ENCODE measurements at regions not wholly inside any gene's neighbourhood (a gene's known extent, or its start where the extent isn't known, plus 50 kb on each side); places are given as distances from the start of the nearest gene placed in this dataset.

DNA sequence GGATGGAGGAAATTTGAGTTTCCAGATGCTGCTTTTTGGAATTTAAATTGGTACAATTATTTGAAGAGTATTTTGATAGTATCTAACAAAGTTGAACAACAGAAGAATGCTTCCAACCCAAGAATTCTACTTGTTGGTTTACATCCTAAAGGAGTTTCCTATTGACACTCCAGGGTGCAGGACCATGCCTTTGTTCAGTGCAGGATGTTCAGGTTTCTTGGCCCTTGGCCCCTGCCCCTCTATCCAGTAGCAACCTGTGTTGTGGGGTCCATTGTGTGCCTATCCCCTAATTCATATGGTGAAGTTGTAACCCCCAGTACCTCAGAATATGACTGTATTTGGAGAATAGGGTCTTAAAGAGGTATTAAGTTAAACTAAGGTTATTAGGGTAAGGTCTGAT, 750.0 kb upstream of the ZNF608 start:
- peak; percentile 43 for ATAC-seq
- H3K27ac Mint-ChIP-seq: no peak overlapping the region
- H3K36me3 Mint-ChIP-seq: no peaks in the 10 kb centered on the region
- H3K4me1 Mint-ChIP-seq: no peaks in the 10 kb centered on the region
- no peak overlapping the region for H3K4me3 Mint-ChIP-seq
- H3K9me3 Mint-ChIP-seq: no peaks in the 10 kb centered on the region
- H3K27me3 Mint-ChIP-seq: no peaks in the 10 kb centered on the region

- no peaks in the 10 kb centered on the region for H3K4me1 Mint-ChIP-seq
- H3K36me3 Mint-ChIP-seq: no peaks in the 10 kb centered on the region
- H3K4me3 Mint-ChIP-seq: no peak overlapping the region
- ATAC-seq: no peak
- H3K27ac Mint-ChIP-seq: no peak overlapping the region
- no peaks in the 10 kb centered on the region for H3K27me3 Mint-ChIP-seq
- no peaks in the 10 kb centered on the region for H3K9me3 Mint-ChIP-seq
These were observed 751.2 kb upstream of the ZNF608 start for GRCh38 chr5:125497651-125498050.

DNA sequence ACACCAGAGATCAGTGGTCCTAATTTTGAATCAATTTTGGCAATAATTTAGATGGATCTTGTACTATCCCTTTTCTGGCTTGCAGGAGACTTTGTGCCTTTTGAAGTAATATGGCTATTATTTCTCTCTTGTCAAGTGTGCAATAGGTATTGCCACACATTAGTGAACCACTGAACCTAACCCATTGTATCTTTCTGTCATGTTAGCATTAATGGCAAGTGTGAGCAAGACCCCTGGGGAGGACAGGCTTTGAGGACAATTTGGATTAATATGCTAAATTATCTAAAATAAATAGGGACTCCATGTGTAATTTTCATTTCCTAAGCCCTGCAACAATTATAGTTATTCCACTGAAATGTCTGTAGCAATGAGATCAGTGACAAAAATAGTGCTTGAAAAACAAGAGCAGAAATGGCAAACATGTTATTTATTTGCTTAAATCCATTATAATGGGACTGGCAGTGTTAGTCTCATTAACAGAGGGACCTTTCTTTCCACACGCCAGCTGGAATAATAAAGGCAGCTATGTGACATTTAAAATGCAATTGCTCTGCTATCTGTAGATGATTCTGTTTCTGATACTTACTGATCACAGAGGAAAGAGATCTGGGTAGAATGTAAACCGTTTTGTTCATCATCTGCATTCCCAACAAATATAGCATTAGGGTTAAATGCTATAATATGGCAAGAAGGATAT, 753.3 kb upstream of the ZNF608 start:
- no peak overlapping the region for H3K4me3 Mint-ChIP-seq
- H3K36me3 Mint-ChIP-seq: no peaks in the 10 kb centered on the region
- no peaks in the 10 kb centered on the region for H3K27me3 Mint-ChIP-seq
- no peak for ATAC-seq
- H3K27ac Mint-ChIP-seq: no peak overlapping the region
- no peaks in the 10 kb centered on the region for H3K4me1 Mint-ChIP-seq
- no peaks in the 10 kb centered on the region for H3K9me3 Mint-ChIP-seq

DNA sequence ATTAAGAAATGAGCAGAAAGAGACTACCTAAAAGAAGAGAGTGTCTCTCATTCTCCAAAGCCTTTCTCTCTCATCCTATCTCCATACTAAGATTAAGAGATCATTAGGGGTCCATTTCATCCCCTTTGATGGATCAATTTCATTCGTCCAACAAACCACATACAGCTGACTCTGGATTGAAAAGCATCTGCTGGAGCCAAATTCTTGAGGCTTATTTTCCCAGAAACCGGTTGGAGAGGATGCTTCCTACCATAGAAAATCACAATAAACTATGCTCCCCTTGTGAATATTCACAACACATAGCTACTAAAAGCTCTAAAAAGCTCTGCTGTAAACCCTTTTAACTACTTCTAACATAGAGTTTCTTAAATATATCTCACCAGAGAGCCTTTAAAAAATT, 755.0 kb upstream of the ZNF608 start:
- no peaks in the 10 kb centered on the region for H3K27me3 Mint-ChIP-seq
- no peak overlapping the region for H3K27ac Mint-ChIP-seq
- H3K4me3 Mint-ChIP-seq: no peak overlapping the region
- no peaks in the 10 kb centered on the region for H3K9me3 Mint-ChIP-seq
- ATAC-seq: no peak
- no peaks in the 10 kb centered on the region for H3K36me3 Mint-ChIP-seq
- H3K4me1 Mint-ChIP-seq: no peaks in the 10 kb centered on the region

- Mint-ChIP-seq H3K36me3 (no peaks in the 10 kb centered on the region), H3K9me3 (peaks cover 3% of the 10 kb centered on the region), H3K27me3 (no peaks in the 10 kb centered on the region), H3K4me3 (no peak overlapping the region), H3K27ac (no peak overlapping the region), H3K4me1 (no peaks in the 10 kb centered on the region)
- ATAC-seq: no peak
These were observed 757.5 kb upstream of the ZNF608 start for GRCh38 chr5:125503946-125504345.

DNA sequence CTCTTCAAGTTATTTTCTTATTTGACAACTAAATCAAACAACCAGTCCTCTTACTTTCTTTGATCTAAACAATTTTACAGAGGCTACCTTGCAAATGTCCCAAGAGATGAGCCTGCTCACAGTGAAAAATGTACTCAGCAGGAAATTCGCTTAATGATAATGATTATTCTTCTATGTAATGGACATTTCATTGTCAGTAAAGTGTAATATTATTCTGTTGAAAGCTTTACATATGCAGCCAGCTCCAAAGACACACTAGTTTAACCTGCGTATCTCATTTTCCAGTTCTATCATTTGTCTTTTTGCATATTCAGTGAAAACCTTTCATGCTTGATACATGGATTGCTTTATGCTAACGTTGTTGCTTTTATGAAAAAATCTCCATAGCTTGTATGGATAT, 758.7 kb upstream of the ZNF608 start:
- Mint-ChIP-seq H3K4me1 (no peaks in the 10 kb centered on the region), H3K4me3 (no peak overlapping the region), H3K9me3 (peaks cover 3% of the 10 kb centered on the region), H3K36me3 (no peaks in the 10 kb centered on the region), H3K27ac (no peak overlapping the region), H3K27me3 (no peaks in the 10 kb centered on the region)
- ATAC-seq: no peak

- Mint-ChIP-seq H3K4me3 (no peak overlapping the region), H3K4me1 (no peaks in the 10 kb centered on the region), H3K9me3 (peaks cover 3% of the 10 kb centered on the region), H3K27me3 (no peaks in the 10 kb centered on the region), H3K27ac (no peak overlapping the region), H3K36me3 (no peaks in the 10 kb centered on the region)
- ATAC-seq: no peak
These were observed 759.7 kb upstream of the ZNF608 start for GRCh38 chr5:125506124-125506523.

DNA sequence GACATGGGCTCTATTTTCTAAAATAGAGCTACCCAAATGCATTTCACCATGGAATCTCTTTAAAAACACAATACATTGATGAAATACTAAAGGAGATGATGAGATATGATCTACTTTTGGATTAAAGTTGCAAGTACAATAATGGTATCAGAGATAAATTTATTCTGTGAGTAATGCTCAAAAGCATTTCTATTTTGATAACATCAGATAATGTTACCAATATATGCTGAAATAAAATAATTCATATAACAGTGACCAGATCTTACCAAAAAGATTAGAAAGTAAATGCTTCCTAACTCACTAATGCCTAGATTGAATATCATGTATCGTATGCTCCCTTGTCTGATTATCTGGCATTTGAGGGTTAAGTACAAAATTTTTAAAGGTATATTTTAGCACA, 761.8 kb upstream of the ZNF608 start:
- Mint-ChIP-seq H3K27ac (no peak overlapping the region), H3K27me3 (no peaks in the 10 kb centered on the region), H3K4me3 (no peak overlapping the region), H3K4me1 (no peaks in the 10 kb centered on the region), H3K36me3 (no peaks in the 10 kb centered on the region), H3K9me3 (peaks cover 3% of the 10 kb centered on the region)
- ATAC-seq: no peak

DNA sequence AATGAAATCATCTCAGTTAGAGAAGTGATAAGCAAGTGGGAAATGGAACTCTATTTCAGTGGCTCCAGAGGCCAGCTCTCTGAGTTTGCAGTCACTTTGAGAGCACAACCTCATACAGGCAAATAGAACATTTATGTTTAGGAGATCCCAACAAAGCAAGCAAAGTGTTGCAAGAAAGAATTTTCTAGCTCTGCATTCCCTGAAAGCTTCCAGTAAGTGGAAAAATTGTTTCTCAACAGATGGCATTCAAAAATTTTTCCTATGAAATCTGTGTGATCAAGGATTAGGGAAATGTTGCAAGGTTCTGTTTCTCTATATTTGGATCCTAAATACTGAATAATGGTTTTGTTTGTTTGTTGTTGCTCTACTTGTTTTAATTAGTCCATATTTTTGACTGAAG, 764.2 kb upstream of the ZNF608 start:
- H3K36me3 Mint-ChIP-seq: no peaks in the 10 kb centered on the region
- H3K4me3 Mint-ChIP-seq: no peak overlapping the region
- no peaks in the 10 kb centered on the region for H3K27me3 Mint-ChIP-seq
- H3K27ac Mint-ChIP-seq: no peak overlapping the region
- ATAC-seq: no peak
- H3K9me3 Mint-ChIP-seq: peaks cover 3% of the 10 kb centered on the region
- H3K4me1 Mint-ChIP-seq: no peaks in the 10 kb centered on the region

- ATAC-seq: no peak
- Mint-ChIP-seq H3K27me3 (no peaks in the 10 kb centered on the region), H3K4me3 (no peak overlapping the region), H3K36me3 (no peaks in the 10 kb centered on the region), H3K27ac (no peak overlapping the region), H3K4me1 (no peaks in the 10 kb centered on the region), H3K9me3 (no peaks in the 10 kb centered on the region)
These were observed 771.6 kb upstream of the ZNF608 start for GRCh38 chr5:125517973-125518550.

- Mint-ChIP-seq H3K4me1 (no peaks in the 10 kb centered on the region), H3K27me3 (no peaks in the 10 kb centered on the region), H3K9me3 (no peaks in the 10 kb centered on the region), H3K36me3 (no peaks in the 10 kb centered on the region), H3K4me3 (no peak overlapping the region), H3K27ac (no peak overlapping the region)
- ATAC-seq: no peak
These were observed 774.9 kb upstream of the ZNF608 start for GRCh38 chr5:125521289-125521688.

GRCh38 chr5:125525356-125525755, 778.9 kb upstream of the ZNF608 start:
- Mint-ChIP-seq H3K27ac (no peak overlapping the region), H3K9me3 (no peaks in the 10 kb centered on the region), H3K4me3 (no peak overlapping the region), H3K27me3 (no peaks in the 10 kb centered on the region), H3K4me1 (no peaks in the 10 kb centered on the region), H3K36me3 (no peaks in the 10 kb centered on the region)
- no peak for ATAC-seq

DNA sequence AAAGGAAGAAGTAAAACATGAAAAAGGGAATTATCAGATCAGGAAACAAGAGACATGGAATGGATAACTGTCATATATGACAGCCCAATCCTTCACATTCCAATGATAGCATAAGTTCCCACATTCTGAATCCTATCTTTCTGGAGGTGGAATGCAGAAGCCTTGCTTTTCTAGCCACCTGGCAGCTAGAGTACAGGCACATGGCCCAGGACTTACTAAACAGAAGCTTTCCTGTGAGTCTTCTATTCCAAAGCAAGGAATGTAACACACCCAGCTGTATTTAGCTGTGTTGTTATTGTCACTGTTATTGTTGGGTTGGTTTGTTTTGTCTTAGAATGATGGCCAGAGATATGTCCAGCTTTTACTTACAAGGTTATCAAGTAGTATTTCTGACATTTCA, 780.5 kb upstream of the ZNF608 start:
- no peaks in the 10 kb centered on the region for H3K9me3 Mint-ChIP-seq
- H3K4me3 Mint-ChIP-seq: no peak overlapping the region
- no peak for ATAC-seq
- no peaks in the 10 kb centered on the region for H3K4me1 Mint-ChIP-seq
- H3K27ac Mint-ChIP-seq: no peak overlapping the region
- no peaks in the 10 kb centered on the region for H3K27me3 Mint-ChIP-seq
- no peaks in the 10 kb centered on the region for H3K36me3 Mint-ChIP-seq

DNA sequence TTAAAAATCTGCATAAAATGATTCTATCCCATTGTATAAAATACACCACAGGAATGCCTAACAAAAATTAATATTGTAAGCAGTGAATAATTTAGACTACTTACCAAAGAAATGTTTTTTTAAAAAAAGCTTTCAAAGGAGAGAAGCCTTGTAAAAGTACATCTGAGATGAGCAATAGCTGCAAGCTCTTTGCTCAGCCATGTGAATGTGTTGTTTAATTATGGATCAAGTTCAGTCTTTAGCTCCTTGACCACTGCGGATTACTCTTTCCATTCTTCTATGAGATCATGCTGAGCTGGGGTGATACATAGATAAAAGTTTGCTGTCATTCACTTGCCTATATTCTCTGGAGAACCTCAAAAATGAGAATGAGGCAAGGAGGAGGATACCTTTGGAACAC, 782.4 kb upstream of the ZNF608 start:
- ATAC-seq: no peak
- Mint-ChIP-seq H3K27ac (no peak overlapping the region), H3K27me3 (no peaks in the 10 kb centered on the region), H3K9me3 (peaks cover 3% of the 10 kb centered on the region), H3K4me3 (no peak overlapping the region), H3K36me3 (no peaks in the 10 kb centered on the region), H3K4me1 (no peaks in the 10 kb centered on the region)

DNA sequence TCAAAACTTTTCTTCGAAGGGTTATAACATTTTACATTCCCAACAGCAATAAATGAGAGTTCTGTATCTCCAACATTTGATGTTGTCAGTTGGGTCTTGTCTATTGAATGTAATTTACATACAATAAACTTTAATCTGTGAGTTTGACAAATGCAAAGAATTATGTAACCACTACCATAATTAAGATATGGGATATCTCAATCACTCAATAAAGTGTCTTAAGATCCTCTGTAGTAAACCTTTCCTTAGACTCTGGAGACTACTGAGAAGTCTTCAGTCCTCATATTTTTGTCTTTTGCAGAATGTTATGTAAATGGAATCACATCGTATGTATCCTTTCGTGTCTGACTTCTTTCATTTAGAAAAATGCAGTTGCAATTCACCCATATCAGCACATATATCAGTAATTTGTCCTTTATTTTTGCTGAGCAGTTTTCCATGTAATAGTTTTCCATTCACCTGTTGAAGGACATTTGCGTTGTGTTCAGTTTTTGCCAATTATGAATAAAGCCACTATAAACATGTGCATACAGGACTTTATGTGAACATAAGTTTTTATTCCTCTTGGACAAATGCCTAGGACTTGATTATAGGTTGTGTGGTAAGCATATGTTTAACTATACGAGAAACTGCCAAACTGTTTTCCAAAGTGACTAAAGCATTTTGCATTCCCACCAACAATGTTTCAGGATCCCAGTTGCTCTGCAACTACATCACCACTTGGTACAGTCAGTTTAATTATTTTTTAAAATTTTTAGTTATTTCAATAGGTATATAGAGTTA, 784.6 kb upstream of the ZNF608 start:
- no peaks in the 10 kb centered on the region for H3K27me3 Mint-ChIP-seq
- peaks cover 6% of the 10 kb centered on the region for H3K9me3 Mint-ChIP-seq
- peaks cover 2% of the 10 kb centered on the region for H3K4me1 Mint-ChIP-seq
- H3K4me3 Mint-ChIP-seq: no peak overlapping the region
- ATAC-seq: no peak
- H3K36me3 Mint-ChIP-seq: no peaks in the 10 kb centered on the region
- H3K27ac Mint-ChIP-seq: no peak overlapping the region

DNA sequence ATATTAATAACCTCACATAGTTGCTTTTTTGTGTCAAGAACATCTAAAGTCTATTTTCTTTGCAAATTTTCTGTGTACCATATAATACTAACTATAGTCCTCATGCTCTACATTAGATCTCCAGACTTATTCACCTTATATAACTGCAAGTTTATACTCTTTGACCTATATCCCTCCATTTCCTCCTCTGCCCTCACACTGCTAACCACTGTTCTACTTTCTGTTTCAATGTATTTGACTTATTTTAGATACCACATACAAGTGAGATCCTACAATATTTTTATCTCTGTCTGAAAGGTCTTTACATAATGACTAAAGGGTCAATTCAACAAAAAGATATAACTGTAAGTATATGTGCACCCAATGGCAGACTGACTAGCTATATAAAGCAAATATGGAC, 789.7 kb upstream of the ZNF608 start:
- Mint-ChIP-seq H3K27me3 (no peaks in the 10 kb centered on the region), H3K27ac (no peak overlapping the region), H3K9me3 (peaks cover 12% of the 10 kb centered on the region), H3K4me3 (no peak overlapping the region), H3K36me3 (no peaks in the 10 kb centered on the region), H3K4me1 (peaks cover 17% of the 10 kb centered on the region)
- no peak for ATAC-seq
